ENCODE measurements at regions not wholly inside any gene's neighbourhood (a gene's known extent, or its start where the extent isn't known, plus 50 kb on each side); places are given as distances from the start of the nearest gene placed in this dataset.

- no peak for ATAC-seq
- H3K9me3 Mint-ChIP-seq, result no peaks in the 10 kb centered on the region
- no peaks in the 10 kb centered on the region for H3K36me3 Mint-ChIP-seq
- no peak overlapping the region for H3K27ac Mint-ChIP-seq
- no peaks in the 10 kb centered on the region for H3K4me1 Mint-ChIP-seq
- no peak overlapping the region for H3K4me3 Mint-ChIP-seq
- H3K27me3 Mint-ChIP-seq, result no peaks in the 10 kb centered on the region
These were observed 319.1 kb downstream of the DMRT2 start for GRCh38 chr9:1369297-1369696.

DNA sequence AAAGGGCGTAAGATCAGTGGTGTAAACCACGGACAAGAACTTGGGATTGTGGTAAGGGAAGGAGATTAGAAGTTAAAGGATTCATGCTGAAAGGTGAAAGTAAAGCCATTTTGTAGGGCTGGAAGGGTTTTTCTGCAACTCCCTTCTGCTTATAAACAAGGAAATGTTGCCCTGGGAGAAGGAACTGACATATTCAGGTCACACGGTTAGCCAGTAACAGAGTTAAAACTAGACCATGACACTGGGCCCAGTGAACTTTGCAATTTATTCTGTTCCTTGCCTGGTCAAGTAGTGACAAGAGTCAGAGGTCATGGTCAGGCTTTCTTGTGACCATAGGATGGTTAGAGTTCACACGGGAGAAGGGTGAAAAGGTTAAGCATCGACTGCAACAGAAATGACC is 323.3 kb downstream of the DMRT2 start:
- Mint-ChIP-seq H3K9me3 (no peaks in the 10 kb centered on the region), H3K27ac (no peak overlapping the region), H3K36me3 (no peaks in the 10 kb centered on the region), H3K4me3 (no peak overlapping the region), H3K4me1 (no peaks in the 10 kb centered on the region), H3K27me3 (no peaks in the 10 kb centered on the region)
- no peak for ATAC-seq

DNA sequence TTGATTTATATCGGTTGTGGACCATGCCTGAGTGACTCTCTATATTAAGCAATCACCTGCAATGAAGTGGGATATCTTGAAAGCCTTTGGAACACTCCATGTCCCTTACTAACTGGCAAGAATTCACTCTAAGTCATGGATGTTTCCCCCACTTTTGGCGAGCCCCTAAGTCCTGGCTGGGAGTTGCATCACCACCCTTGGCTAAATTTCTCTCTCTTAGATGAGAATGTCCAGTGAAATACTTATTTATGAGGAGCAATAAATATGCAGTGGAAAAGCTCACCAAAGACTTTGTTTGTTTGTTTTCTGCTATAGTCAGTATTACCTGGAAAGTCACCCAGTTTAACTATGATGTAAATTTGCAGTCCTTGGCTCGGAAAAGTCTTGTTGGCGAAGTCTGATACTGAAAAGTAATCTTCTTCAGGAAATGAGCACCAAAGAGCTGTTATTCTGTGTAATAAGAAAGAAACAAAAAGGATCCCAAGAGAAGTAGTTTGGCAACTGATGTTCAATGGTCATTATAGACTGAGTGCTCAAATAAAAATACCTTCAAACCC is 333.8 kb downstream of the DMRT2 start:
- no peak for ATAC-seq
- no peak overlapping the region for H3K4me3 Mint-ChIP-seq
- no peaks in the 10 kb centered on the region for H3K27me3 Mint-ChIP-seq
- H3K36me3 Mint-ChIP-seq, result no peaks in the 10 kb centered on the region
- peaks cover 4% of the 10 kb centered on the region for H3K9me3 Mint-ChIP-seq
- H3K4me1 Mint-ChIP-seq, result no peaks in the 10 kb centered on the region
- no peak overlapping the region for H3K27ac Mint-ChIP-seq

DNA sequence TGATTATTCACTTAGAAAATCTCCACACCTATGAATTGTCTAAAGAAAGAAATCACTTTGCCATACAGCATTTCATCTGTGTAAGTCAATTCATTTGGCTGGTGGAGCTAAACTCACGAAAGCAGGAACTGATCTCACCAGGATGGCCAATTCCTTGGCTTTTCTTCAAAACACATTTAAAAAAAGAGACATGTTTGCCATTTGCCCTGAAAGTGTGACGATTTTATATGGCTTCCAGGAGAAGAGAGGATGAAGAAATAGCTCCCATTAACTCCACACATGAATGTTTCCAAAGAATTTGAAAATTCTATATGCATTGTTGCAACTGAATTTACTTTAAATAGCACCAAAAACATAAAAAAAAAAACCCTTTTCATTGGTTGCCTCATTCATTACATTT is 334.7 kb downstream of the DMRT2 start:
- Mint-ChIP-seq H3K36me3 (no peaks in the 10 kb centered on the region), H3K4me1 (no peaks in the 10 kb centered on the region), H3K9me3 (peaks cover 4% of the 10 kb centered on the region), H3K27me3 (no peaks in the 10 kb centered on the region), H3K27ac (no peak overlapping the region), H3K4me3 (no peak overlapping the region)
- no peak for ATAC-seq

- ATAC-seq, result no peak
- Mint-ChIP-seq H3K4me3 (no peak overlapping the region), H3K27ac (no peak overlapping the region), H3K4me1 (no peaks in the 10 kb centered on the region), H3K27me3 (no peaks in the 10 kb centered on the region), H3K9me3 (no peaks in the 10 kb centered on the region), H3K36me3 (no peaks in the 10 kb centered on the region)
These were observed 336.3 kb downstream of the DMRT2 start for GRCh38 chr9:1386420-1386819.

DNA sequence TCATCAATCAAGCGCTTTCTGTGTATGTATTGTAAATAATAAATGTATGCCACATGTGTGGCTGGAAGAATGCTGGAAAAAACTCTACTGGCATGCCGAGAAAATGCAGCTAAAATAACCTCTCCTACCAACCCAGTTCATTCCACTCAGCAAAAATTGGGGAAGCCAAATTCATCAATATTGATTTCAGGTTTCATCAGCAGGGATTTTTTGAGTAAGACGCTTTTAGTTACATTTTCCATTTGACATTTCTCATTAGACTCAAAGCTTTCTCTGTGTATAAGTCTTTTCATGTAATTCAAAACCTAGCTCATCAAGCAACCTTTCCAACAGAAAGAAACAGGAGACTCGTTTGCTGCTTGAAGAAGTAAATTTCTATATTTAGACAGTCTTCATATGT is 338.1 kb downstream of the DMRT2 start:
- no peaks in the 10 kb centered on the region for H3K36me3 Mint-ChIP-seq
- no peak overlapping the region for H3K4me3 Mint-ChIP-seq
- ATAC-seq, result no peak
- H3K27ac Mint-ChIP-seq, result no peak overlapping the region
- H3K27me3 Mint-ChIP-seq, result no peaks in the 10 kb centered on the region
- no peaks in the 10 kb centered on the region for H3K9me3 Mint-ChIP-seq
- H3K4me1 Mint-ChIP-seq, result no peaks in the 10 kb centered on the region

- no peak overlapping the region for H3K27ac Mint-ChIP-seq
- no peak for ATAC-seq
- no peak overlapping the region for H3K4me3 Mint-ChIP-seq
- no peaks in the 10 kb centered on the region for H3K4me1 Mint-ChIP-seq
- no peaks in the 10 kb centered on the region for H3K36me3 Mint-ChIP-seq
- H3K27me3 Mint-ChIP-seq, result no peaks in the 10 kb centered on the region
- peaks cover 2% of the 10 kb centered on the region for H3K9me3 Mint-ChIP-seq
These were observed 350.8 kb downstream of the DMRT2 start for GRCh38 chr9:1400983-1401382.

DNA sequence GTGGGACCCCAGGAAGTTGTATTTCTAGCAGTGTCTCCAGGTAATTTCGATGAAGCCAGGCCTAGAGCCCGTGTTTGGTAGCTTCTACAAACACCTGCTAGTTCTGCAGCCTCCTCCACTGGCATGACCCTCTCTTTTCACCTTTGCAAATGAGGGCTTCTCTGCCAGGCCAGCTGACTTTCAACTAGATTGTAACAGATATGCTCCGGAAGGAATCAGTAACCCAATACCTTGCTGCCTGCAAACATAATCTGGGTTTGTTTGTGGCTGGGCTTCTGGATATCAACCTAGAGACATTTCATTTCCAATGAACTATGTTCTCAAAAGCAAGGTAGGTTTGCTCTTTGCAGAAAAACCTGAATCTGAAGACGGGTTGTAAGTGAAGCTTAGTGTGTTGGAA is 354.8 kb downstream of the DMRT2 start:
- Mint-ChIP-seq H3K27me3 (no peaks in the 10 kb centered on the region), H3K36me3 (no peaks in the 10 kb centered on the region), H3K4me1 (no peaks in the 10 kb centered on the region), H3K4me3 (no peak overlapping the region), H3K27ac (no peak overlapping the region), H3K9me3 (no peaks in the 10 kb centered on the region)
- no peak for ATAC-seq

DNA sequence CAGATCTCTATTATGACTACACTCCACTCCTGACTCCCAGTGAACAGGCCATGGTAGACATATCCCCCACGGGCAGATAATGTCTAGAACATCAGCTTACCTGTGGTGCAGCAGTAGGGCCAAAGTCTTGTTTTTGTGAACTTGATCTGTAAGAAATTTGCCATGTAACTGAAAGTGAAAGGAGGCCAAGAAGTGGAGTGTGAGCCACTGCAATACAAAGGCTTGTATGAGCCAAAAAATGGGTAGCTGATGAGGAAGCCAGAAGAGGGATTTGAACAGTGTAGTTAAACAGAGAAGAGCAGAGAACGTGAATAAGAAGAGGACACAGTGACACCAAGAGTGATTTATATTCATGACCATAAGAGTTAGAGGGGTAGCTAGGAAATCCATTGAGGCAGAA is 361.7 kb downstream of the DMRT2 start:
- H3K4me1 Mint-ChIP-seq, result no peaks in the 10 kb centered on the region
- H3K4me3 Mint-ChIP-seq, result no peak overlapping the region
- H3K27ac Mint-ChIP-seq, result no peak overlapping the region
- H3K9me3 Mint-ChIP-seq, result no peaks in the 10 kb centered on the region
- H3K36me3 Mint-ChIP-seq, result no peaks in the 10 kb centered on the region
- no peaks in the 10 kb centered on the region for H3K27me3 Mint-ChIP-seq
- no peak for ATAC-seq

DNA sequence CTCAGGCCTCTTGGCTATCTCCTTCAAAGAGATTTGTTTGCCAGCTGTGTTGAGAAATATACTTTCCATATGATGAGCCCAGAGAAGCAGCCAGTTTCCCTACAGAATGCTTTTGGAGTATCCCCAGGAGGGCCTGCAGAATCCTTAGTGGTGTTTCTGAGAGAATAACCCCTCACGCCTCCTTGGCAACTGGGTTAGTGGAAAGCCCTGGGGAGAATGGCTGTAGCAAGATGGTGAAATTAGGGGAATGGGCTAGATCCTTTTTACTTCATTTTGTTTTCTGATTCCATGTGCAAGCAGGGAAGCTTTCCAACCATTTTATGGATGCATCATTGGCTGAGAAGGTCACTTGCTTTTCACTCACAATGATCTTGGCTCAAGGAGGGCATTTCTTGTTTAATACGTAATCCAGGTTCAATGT is 364.6 kb downstream of the DMRT2 start:
- H3K27me3 Mint-ChIP-seq, result no peaks in the 10 kb centered on the region
- no peaks in the 10 kb centered on the region for H3K9me3 Mint-ChIP-seq
- no peak overlapping the region for H3K27ac Mint-ChIP-seq
- H3K4me1 Mint-ChIP-seq, result no peaks in the 10 kb centered on the region
- no peak overlapping the region for H3K4me3 Mint-ChIP-seq
- no peak for ATAC-seq
- H3K36me3 Mint-ChIP-seq, result no peaks in the 10 kb centered on the region

GRCh38 chr9:1415146-1415545 is 365.0 kb downstream of the DMRT2 start:
- H3K4me3 Mint-ChIP-seq, result no peak overlapping the region
- no peaks in the 10 kb centered on the region for H3K9me3 Mint-ChIP-seq
- H3K4me1 Mint-ChIP-seq, result no peaks in the 10 kb centered on the region
- no peak overlapping the region for H3K27ac Mint-ChIP-seq
- ATAC-seq, result no peak
- no peaks in the 10 kb centered on the region for H3K36me3 Mint-ChIP-seq
- no peaks in the 10 kb centered on the region for H3K27me3 Mint-ChIP-seq

- H3K9me3 Mint-ChIP-seq, result no peaks in the 10 kb centered on the region
- ATAC-seq, result no peak
- no peaks in the 10 kb centered on the region for H3K36me3 Mint-ChIP-seq
- no peaks in the 10 kb centered on the region for H3K4me1 Mint-ChIP-seq
- H3K27ac Mint-ChIP-seq, result no peak overlapping the region
- H3K27me3 Mint-ChIP-seq, result no peaks in the 10 kb centered on the region
- H3K4me3 Mint-ChIP-seq, result no peak overlapping the region
These were observed 366.1 kb downstream of the DMRT2 start for GRCh38 chr9:1416261-1416660.

DNA sequence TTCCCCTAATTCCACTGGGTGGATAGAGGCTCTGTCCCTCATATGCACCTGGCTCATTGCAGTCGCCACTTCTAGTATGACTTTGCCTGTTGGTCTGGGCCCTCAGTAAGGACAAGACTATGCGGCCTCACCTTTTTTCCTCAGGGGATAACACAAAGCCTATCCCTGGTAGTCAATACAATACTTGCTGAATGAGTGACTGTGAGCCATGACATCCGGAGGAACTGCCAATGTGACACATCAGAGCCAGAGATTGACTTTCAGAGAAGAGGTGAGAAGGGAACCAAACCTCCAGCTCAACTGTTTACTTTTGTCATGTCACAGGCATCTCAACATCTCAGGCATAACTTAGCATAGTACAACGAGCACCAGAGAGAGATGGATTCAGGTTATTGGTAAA is 371.3 kb downstream of the DMRT2 start:
- no peaks in the 10 kb centered on the region for H3K27me3 Mint-ChIP-seq
- H3K4me3 Mint-ChIP-seq, result no peak overlapping the region
- no peaks in the 10 kb centered on the region for H3K36me3 Mint-ChIP-seq
- ATAC-seq, result no peak
- no peak overlapping the region for H3K27ac Mint-ChIP-seq
- no peaks in the 10 kb centered on the region for H3K4me1 Mint-ChIP-seq
- H3K9me3 Mint-ChIP-seq, result no peaks in the 10 kb centered on the region

GRCh38 chr9:1427875-1428274 is 377.7 kb downstream of the DMRT2 start:
- no peak for ATAC-seq
- Mint-ChIP-seq H3K9me3 (no peaks in the 10 kb centered on the region), H3K4me1 (no peaks in the 10 kb centered on the region), H3K27ac (no peak overlapping the region), H3K36me3 (no peaks in the 10 kb centered on the region), H3K4me3 (no peak overlapping the region), H3K27me3 (no peaks in the 10 kb centered on the region)

- Mint-ChIP-seq H3K4me3 (no peak overlapping the region), H3K9me3 (no peaks in the 10 kb centered on the region), H3K27ac (no peak overlapping the region), H3K27me3 (no peaks in the 10 kb centered on the region), H3K36me3 (no peaks in the 10 kb centered on the region), H3K4me1 (no peaks in the 10 kb centered on the region)
- no peak for ATAC-seq
These were observed 379.1 kb downstream of the DMRT2 start for GRCh38 chr9:1429297-1429696.

- no peaks in the 10 kb centered on the region for H3K4me1 Mint-ChIP-seq
- H3K4me3 Mint-ChIP-seq, result no peak overlapping the region
- H3K27ac Mint-ChIP-seq, result no peak overlapping the region
- H3K27me3 Mint-ChIP-seq, result no peaks in the 10 kb centered on the region
- H3K36me3 Mint-ChIP-seq, result no peaks in the 10 kb centered on the region
- ATAC-seq, result no peak
- no peaks in the 10 kb centered on the region for H3K9me3 Mint-ChIP-seq
These were observed 381.3 kb downstream of the DMRT2 start for GRCh38 chr9:1431461-1431860.
